GM23338 (cell line): ENCODE measurements at regions not wholly inside any gene's neighbourhood (a gene's known extent, or its start where the extent isn't known, plus 50 kb on each side); places are given as distances from the start of the nearest gene placed in this dataset. TPM values are rescaled to one million over a fixed set of nuclear protein-coding genes. Genes with fewer than 3 reads are reported as not detected.

Source experiments
- microRNA-seq: library from miRNA; unstranded; fragments of <30 nt; microRNA quantifications from one replicate; pipeline ENCODE4, GENCODE V29; 2017
- small RNA-seq: library from RNA; depleted of rRNA; stranded (forward); fragments of <200 nt; gene quantifications from one replicate; pipeline ENCODE3, GENCODE V24; 2014; ENCODE audit warnings: low replicate concordance

Small RNA genes lying in the stretch of these regions (microRNA-seq; reads per million reads assigned to microRNA genes)
- not detected for gene MIR4778

Small RNA genes lying in the stretch of these regions (small RNA-seq; reads per million reads assigned to genes)
- not detected for gene MIR4778
- not detected for gene RN7SL635P
- gene VTRNA2-2P = not detected
